ENCODE measurements at regions not wholly inside any gene's neighbourhood (a gene's known extent, or its start where the extent isn't known, plus 50 kb on each side); places are given as distances from the start of the nearest gene placed in this dataset.

- TF ChIP-seq CTCF (conservative IDR thresholded peaks at IDR 0.05), result no peak
- Mint-ChIP-seq H3K27me3 (peaks cover 8% of the 10 kb centered on the region), H3K27ac (no peak overlapping the region), H3K4me3 (no peak overlapping the region), H3K9me3 (no peaks in the 10 kb centered on the region), H3K4me1 (ENCODE audit: unreplicated experiment) (no peaks in the 10 kb centered on the region), H3K36me3 (no peaks in the 10 kb centered on the region)
- DNase-seq (ENCODE audit: extremely low spot score, unreplicated experiment), result no peak
Measured at GRCh38 chr15:98147415-98147814, 186.9 kb downstream of the ARRDC4 start.

- no peak overlapping the region for H3K4me3 Mint-ChIP-seq
- no peak overlapping the region for H3K27ac Mint-ChIP-seq
- peaks cover 5% of the 10 kb centered on the region for H3K9me3 Mint-ChIP-seq
- DNase-seq (ENCODE audit: extremely low spot score, unreplicated experiment), result no peak
- H3K27me3 Mint-ChIP-seq, result peaks cover 18% of the 10 kb centered on the region
- TF ChIP-seq CTCF (conservative IDR thresholded peaks at IDR 0.05), result no peak
- H3K4me1 Mint-ChIP-seq (ENCODE audit: unreplicated experiment), result no peaks in the 10 kb centered on the region
- no peaks in the 10 kb centered on the region for H3K36me3 Mint-ChIP-seq
Measured at GRCh38 chr15:98150084-98150483, 189.6 kb downstream of the ARRDC4 start.

DNA sequence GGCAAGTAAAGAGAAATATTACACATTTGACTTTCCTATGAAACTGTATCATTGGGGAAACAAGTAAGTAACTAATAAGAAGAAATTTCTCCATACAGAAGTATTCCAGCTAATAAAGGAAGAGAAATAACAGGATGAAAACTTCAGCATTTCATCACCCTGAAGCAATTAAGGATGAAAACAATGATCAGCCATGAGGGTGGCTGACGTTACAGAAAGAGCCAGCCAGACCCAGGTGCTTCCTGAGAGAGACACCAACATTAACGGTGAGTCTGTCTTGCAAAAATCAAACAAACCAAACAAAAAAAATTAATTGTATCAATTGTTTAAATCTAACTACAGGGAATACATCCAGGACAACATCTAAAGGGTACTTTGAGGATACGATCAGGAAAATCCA is 190.0 kb downstream of the ARRDC4 start:
- no peak overlapping the region for H3K27ac Mint-ChIP-seq
- H3K9me3 Mint-ChIP-seq, result peaks cover 5% of the 10 kb centered on the region
- H3K36me3 Mint-ChIP-seq, result no peaks in the 10 kb centered on the region
- no peak for TF ChIP-seq CTCF (conservative IDR thresholded peaks at IDR 0.05)
- H3K4me3 Mint-ChIP-seq, result no peak overlapping the region
- H3K4me1 Mint-ChIP-seq (ENCODE audit: unreplicated experiment), result no peaks in the 10 kb centered on the region
- DNase-seq (ENCODE audit: extremely low spot score, unreplicated experiment), result no peak
- peaks cover 22% of the 10 kb centered on the region for H3K27me3 Mint-ChIP-seq

- DNase-seq (ENCODE audit: extremely low spot score, unreplicated experiment), result no peak
- no peaks in the 10 kb centered on the region for H3K4me1 Mint-ChIP-seq (ENCODE audit: unreplicated experiment)
- no peak for TF ChIP-seq CTCF (conservative IDR thresholded peaks at IDR 0.05)
- H3K27ac Mint-ChIP-seq, result no peak overlapping the region
- H3K4me3 Mint-ChIP-seq, result no peak overlapping the region
- H3K36me3 Mint-ChIP-seq, result no peaks in the 10 kb centered on the region
- peaks cover 5% of the 10 kb centered on the region for H3K9me3 Mint-ChIP-seq
- H3K27me3 Mint-ChIP-seq, result peaks cover 25% of the 10 kb centered on the region
Measured at GRCh38 chr15:98151096-98151495, 190.6 kb downstream of the ARRDC4 start.

DNA sequence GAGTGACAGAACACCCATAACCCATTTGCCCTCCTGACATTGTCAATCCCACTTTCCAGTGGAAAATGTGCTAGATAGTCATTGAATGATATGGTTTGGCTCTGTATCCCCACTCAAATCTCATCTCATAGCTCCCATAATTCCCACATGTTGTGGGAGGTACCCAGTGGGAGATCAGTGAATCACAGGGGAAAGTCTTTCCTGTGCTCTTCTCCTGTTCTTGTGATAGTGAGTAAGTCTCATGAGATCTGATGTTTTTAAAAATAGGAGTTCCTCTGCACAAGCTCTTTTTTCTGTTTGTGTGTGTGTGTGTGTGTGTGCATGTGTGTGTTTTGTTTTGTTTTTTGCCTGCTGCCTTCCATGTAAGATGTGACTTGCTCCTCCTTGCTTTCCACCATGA is 191.7 kb downstream of the ARRDC4 start:
- TF ChIP-seq CTCF (conservative IDR thresholded peaks at IDR 0.05), result no peak
- Mint-ChIP-seq H3K4me3 (no peak overlapping the region), H3K27me3 (peaks cover 26% of the 10 kb centered on the region), H3K27ac (no peak overlapping the region), H3K36me3 (no peaks in the 10 kb centered on the region), H3K4me1 (ENCODE audit: unreplicated experiment) (no peaks in the 10 kb centered on the region), H3K9me3 (peaks cover 5% of the 10 kb centered on the region)
- DNase-seq (ENCODE audit: extremely low spot score, unreplicated experiment), result no peak

GRCh38 chr15:98154863-98155262 is 194.4 kb downstream of the ARRDC4 start:
- no peak for TF ChIP-seq CTCF (conservative IDR thresholded peaks at IDR 0.05)
- Mint-ChIP-seq H3K27me3 (peaks cover 36% of the 10 kb centered on the region), H3K4me1 (ENCODE audit: unreplicated experiment) (peaks cover 4% of the 10 kb centered on the region), H3K27ac (no peak overlapping the region), H3K4me3 (no peak overlapping the region), H3K9me3 (peaks cover 5% of the 10 kb centered on the region), H3K36me3 (no peaks in the 10 kb centered on the region)
- no peak for DNase-seq (ENCODE audit: extremely low spot score, unreplicated experiment)
